Esophagus muscularis mucosa (tissue), 4 donors: ENCODE measurements at regions not wholly inside any gene's neighbourhood (a gene's known extent, or its start where the extent isn't known, plus 50 kb on each side); places are given as distances from the start of the nearest gene placed in this dataset.

Experiments
- DNase-seq: peaks from one replicate; pipeline ENCODE4 v3.0.0-alpha.2; 2017; ENCODE audit errors: extremely low spot score
- H3K27ac ChIP-seq, 4 donors: fragments of 200-600 bp; sonication (generic); replicated peaks in 1 of 4; 1 replicate in 3 of 4; 2 replicates in 1 of 4; pipeline ENCODE4 v1.5.1; 2016 to 2019; ENCODE audit warnings: mild to moderate bottlenecking in 1 of 4
- H3K27me3 ChIP-seq, 4 donors: fragments of 200-600 bp; sonication (generic); one replicate each; pipeline versions ENCODE4 v1.5.1 to v1.6.0; 2016 to 2019
- H3K36me3 ChIP-seq, 4 donors: fragments of 200-600 bp; sonication (generic); one replicate each; pipeline ENCODE4 v1.5.1; 2016 to 2019
- H3K4me1 ChIP-seq, 4 donors: fragments of 200-600 bp; sonication (generic); one replicate each; pipeline ENCODE4 v1.5.1; 2016 to 2019
- H3K4me3 ChIP-seq, 4 donors: fragments of 200-600 bp; sonication (generic); 1 replicate in 2 of 4; 2 replicates in 2 of 4; pipeline ENCODE4 v1.5.1; 2016 to 2019; ENCODE audit warnings: mild to moderate bottlenecking in 4 of 4, moderate library complexity in 1 of 4
- H3K9me3 ChIP-seq, 4 donors: fragments of 200-600 bp; sonication (generic); 1 replicate in 3 of 4; 2 replicates in 1 of 4; pipeline ENCODE4 v1.5.1; 2016 to 2019
- EP300 ChIP-seq: sonication (generic); formaldehyde crosslinking; IDR thresholded peaks from one replicate; pipeline ENCODE4 v1.6.1; 2017; ENCODE audit warnings: antibody characterized with exemption
- POLR2A ChIP-seq: fragments of 450-650 bp; IDR thresholded peaks from one replicate; pipeline ENCODE4 v1.6.1; 2017; ENCODE audit warnings: antibody characterized with exemption, moderate library complexity, mild to moderate bottlenecking, low read depth
- POLR2AphosphoS5 ChIP-seq, 2 donors: sonication (generic); formaldehyde crosslinking; IDR thresholded peaks; one replicate each; pipeline ENCODE4 v1.6.1; 2017; ENCODE audit warnings: antibody characterized with exemption in 2 of 2
- WGBS: methylation state at CpG from one replicate; pipeline ENCODE4 v1.1.5; 2018; 5-methylcytosine and 5-hydroxymethylcytosine counted together
- intact Hi-C: fragments of 100-400 bp; cut with DNase I; formaldehyde crosslinking; loops from one replicate; pipeline ENCODE4 v1.15.1; 2023
- TF ChIP-seq, protein P1 (sequence below), 3 experiments: fragments of 200-600 bp in 2 of 3; fragments of 450-650 bp in 1 of 3; sonication (generic) in 2 of 3; IDR thresholded peaks; one replicate each; pipeline ENCODE4 v1.5.1; 2017 to 2019; ENCODE audit warnings: antibody characterized with exemption in 3 of 3, mild to moderate bottlenecking in 2 of 3, moderate library complexity in 1 of 3

DNA sequence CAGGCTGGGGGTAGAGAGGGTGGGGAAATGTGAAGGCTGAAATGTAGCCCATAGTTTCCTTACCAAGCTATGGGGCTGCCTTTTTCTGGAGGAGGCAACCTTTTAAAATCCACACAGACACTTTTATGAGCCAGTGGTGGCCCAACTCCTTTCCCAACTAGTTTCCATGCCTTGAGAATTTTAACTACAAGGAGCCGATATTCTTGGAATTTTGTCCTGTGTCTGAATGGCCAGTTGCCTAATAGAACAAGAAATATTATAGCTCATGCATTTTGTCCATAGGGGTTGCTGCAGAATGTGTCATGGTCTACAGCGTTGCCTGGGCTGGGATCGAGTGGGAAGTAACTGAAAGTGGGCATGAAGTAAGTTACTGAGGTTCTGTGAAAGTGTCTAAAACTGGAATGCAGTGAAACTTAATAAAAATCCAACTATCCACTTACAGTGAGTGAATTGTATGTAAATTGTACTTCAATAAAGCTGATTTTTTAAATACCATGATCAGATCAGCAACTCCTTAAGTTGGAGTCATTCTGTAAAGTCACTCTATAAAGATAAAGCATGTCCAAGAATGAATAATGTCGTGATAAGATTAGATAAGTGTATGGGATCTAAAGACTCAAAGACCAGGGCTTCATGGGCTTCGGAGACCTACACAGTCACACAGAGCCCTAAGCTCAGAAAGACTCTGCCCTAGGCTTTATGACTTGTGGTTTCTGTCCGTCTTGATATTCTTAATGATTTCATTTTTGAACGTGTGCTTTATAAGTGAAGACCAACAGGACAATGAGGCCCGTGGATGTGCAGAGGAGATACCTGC lies 122.6 kb upstream of the FNDC3A start:
- no peak overlapping the region for H3K27ac ChIP-seq
- intact Hi-C loops: no loop called here
- 88% methylated on average over 8 of the region's 8 CpGs for WGBS
- TF ChIP-seq EP300: no peak
- TF ChIP-seq POLR2AphosphoS5 (IDR thresholded peaks at IDR 0.05): no peak
- TF ChIP-seq POLR2A: no peak
- TF ChIP-seq, protein P1, sequence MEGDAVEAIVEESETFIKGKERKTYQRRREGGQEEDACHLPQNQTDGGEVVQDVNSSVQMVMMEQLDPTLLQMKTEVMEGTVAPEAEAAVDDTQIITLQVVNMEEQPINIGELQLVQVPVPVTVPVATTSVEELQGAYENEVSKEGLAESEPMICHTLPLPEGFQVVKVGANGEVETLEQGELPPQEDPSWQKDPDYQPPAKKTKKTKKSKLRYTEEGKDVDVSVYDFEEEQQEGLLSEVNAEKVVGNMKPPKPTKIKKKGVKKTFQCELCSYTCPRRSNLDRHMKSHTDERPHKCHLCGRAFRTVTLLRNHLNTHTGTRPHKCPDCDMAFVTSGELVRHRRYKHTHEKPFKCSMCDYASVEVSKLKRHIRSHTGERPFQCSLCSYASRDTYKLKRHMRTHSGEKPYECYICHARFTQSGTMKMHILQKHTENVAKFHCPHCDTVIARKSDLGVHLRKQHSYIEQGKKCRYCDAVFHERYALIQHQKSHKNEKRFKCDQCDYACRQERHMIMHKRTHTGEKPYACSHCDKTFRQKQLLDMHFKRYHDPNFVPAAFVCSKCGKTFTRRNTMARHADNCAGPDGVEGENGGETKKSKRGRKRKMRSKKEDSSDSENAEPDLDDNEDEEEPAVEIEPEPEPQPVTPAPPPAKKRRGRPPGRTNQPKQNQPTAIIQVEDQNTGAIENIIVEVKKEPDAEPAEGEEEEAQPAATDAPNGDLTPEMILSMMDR (IDR thresholded peaks at IDR 0.05): no peak
- no peaks in the 10 kb centered on the region for H3K9me3 ChIP-seq
- no peaks in the 10 kb centered on the region for H3K36me3 ChIP-seq
- H3K4me1 ChIP-seq: no peaks in the 10 kb centered on the region
- peak; percentile 55 for DNase-seq
- H3K27me3 ChIP-seq: no peaks in the 10 kb centered on the region
- no peak overlapping the region for H3K4me3 ChIP-seq

DNA sequence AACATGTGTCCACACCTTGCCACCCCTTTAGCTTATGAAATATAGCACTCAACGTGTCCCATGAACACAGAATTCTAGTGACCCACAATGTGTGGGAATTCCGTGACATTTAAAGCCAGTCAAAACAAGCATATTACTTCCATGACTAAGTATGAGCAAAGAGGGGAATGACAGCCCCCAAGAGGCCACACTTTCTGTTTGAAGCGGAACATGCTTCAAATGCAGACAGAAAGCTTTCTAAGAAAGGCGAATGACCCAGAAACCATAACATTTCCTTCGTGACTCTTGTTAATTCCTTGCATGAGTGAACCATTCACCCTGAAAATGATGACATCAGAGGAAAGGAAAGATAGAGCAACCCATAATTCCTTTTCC lies 122.0 kb upstream of the FNDC3A start:
- Histone ChIP-seq H3K9me3 (no peaks in the 10 kb centered on the region), H3K27me3 (no peaks in the 10 kb centered on the region), H3K4me1 (no peaks in the 10 kb centered on the region), H3K27ac (no peak overlapping the region), H3K4me3 (no peak overlapping the region), H3K36me3 (no peaks in the 10 kb centered on the region)
- peak; percentile 37 for DNase-seq
- intact Hi-C loops: no loop called here
- TF ChIP-seq POLR2AphosphoS5 (IDR thresholded peaks at IDR 0.05): no peak
- no peak for TF ChIP-seq POLR2A
- no peak for TF ChIP-seq EP300
- TF ChIP-seq, protein P1 (IDR thresholded peaks at IDR 0.05): no peak
- 49% methylated on average over 5 of the region's 5 CpGs for WGBS

DNA sequence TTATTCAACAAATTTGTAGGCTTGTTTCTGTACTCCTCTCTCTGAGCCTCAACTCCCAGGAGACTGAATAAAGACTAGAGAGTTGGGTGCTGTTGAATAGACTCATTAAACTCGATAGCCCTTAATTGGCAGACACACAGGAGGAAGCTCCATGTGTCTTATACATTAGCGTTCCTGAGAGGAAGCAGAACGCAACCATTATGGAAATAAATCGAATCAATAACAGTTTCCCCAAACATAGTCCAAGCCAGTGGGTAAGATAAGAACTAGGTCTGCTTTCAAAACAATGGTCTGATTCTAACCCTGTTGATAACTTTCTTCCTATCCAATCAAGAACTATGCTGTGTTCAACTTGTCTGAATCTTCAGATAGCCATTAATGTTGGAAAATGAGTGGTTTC lies 118.1 kb upstream of the FNDC3A start:
- 87% methylated on average over 4 of the region's 4 CpGs for WGBS
- H3K27me3 ChIP-seq: no peaks in the 10 kb centered on the region
- H3K9me3 ChIP-seq: no peaks in the 10 kb centered on the region
- H3K27ac ChIP-seq: no peak overlapping the region
- H3K36me3 ChIP-seq: no peaks in the 10 kb centered on the region
- TF ChIP-seq, protein P1 (IDR thresholded peaks at IDR 0.05): no peak
- TF ChIP-seq EP300: no peak
- no peak for TF ChIP-seq POLR2AphosphoS5 (IDR thresholded peaks at IDR 0.05)
- TF ChIP-seq POLR2A: no peak
- no peak overlapping the region for H3K4me3 ChIP-seq
- intact Hi-C loops: no loop called here
- no peaks in the 10 kb centered on the region for H3K4me1 ChIP-seq
- peak; percentile 19 for DNase-seq

DNA sequence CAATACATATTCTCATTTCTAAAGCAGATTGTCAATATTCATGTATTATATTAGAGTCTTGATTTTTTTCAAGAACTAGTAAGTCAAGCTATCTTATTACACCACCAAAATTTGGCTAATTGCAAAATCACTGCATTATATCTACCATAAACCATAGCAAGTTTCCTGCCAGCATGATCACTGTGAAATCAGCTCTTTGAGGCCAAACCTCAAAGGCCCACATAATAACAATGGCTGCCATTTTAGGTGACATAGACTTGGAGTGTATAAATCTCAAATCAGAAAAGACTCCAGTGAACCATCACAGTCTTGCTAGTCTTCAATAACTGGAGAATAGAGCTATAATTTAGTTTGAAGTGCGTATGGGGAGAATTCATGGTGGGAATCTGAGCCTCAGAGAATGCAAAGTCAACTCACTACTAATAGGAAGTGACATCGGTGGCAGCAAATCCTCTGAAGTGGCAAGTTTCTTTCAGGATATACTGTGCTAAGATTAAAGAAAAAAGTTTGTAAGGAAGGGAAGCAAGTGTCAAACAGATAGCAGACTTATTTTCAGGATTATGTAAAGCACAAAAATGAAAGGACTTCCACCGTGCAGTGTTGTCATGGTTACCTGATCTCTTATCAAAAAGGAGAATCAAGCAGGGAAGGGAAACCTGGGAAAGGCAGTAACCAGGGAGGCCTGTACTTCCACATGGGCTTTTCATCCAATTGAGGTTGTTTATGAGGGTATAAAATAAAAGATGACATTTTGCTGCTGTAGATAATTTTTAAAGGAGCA lies 117.4 kb upstream of the FNDC3A start:
- peak; percentile 24 for DNase-seq
- intact Hi-C loops: no loop called here
- Histone ChIP-seq H3K27me3 (no peaks in the 10 kb centered on the region), H3K4me1 (no peaks in the 10 kb centered on the region), H3K36me3 (no peaks in the 10 kb centered on the region), H3K9me3 (no peaks in the 10 kb centered on the region), H3K27ac (no peak overlapping the region), H3K4me3 (no peak overlapping the region)
- TF ChIP-seq, protein P1 (IDR thresholded peaks at IDR 0.05): no peak
- TF ChIP-seq POLR2A (no peak), POLR2AphosphoS5 (IDR thresholded peaks at IDR 0.05) (no peak), EP300 (no peak)
- WGBS: 65% methylated on average over 3 of the region's 3 CpGs
